D341Med (cell line): ENCODE measurements at regions not wholly inside any gene's neighbourhood (a gene's known extent, or its start where the extent isn't known, plus 50 kb on each side); places are given as distances from the start of the nearest gene placed in this dataset.

Experiments used
- DNase-seq: peaks from one replicate; pipeline ENCODE4 v3.0.0; 2012; ENCODE audit warnings: low spot score

- no peak for DNase-seq
These were observed 71.3 kb downstream of the CPN2 start for GRCh38 chr3:194279701-194280360.

GRCh38 chr3:194280777-194281176 is 70.4 kb downstream of the CPN2 start:
- DNase-seq, result no peak

- DNase-seq, result no peak
These were observed 69.8 kb downstream of the CPN2 start for GRCh38 chr3:194281306-194281705.

- no peak for DNase-seq
These were observed 69.4 kb downstream of the CPN2 start for GRCh38 chr3:194281766-194282165.

- DNase-seq, result no peak
These were observed 68.5 kb downstream of the CPN2 start for GRCh38 chr3:194282436-194283122.

GRCh38 chr3:194283221-194284006 is 67.7 kb downstream of the CPN2 start:
- no peak for DNase-seq

- DNase-seq, result no peak
These were observed 66.8 kb downstream of the CPN2 start for GRCh38 chr3:194284351-194284750.

- no peak for DNase-seq
These were observed 65.9 kb downstream of the CPN2 start for GRCh38 chr3:194285024-194285849.

GRCh38 chr3:194285850-194286197 is 65.3 kb downstream of the CPN2 start:
- no peak for DNase-seq

- no peak for DNase-seq
These were observed 64.6 kb downstream of the CPN2 start for GRCh38 chr3:194286375-194287146.

GRCh38 chr3:194287374-194287773 is 63.8 kb downstream of the CPN2 start:
- DNase-seq, result no peak

GRCh38 chr3:194287977-194288706 is 63.0 kb downstream of the CPN2 start:
- DNase-seq, result no peak
